Aorta (tissue), 5 donors: ENCODE measurements at regions not wholly inside any gene's neighbourhood (a gene's known extent, or its start where the extent isn't known, plus 50 kb on each side); places are given as distances from the start of the nearest gene placed in this dataset.

Source experiments
- ATAC-seq: fragments of 200-7000 bp; cut with Tn5 transposase; one replicate; pipeline ENCODE4 v1.9.1; 2022; ENCODE audit warnings: moderate library complexity; ENCODE audit not compliant: low FRiP score
- DNase-seq, 2 donors: peaks; one replicate each; pipeline ENCODE4 v3.0.0-alpha.2; 2020
- H3K27ac ChIP-seq, 2 donors: one replicate each; pipeline ENCODE4 v1.5.1; 2013; ENCODE audit warnings: low read length in 2 of 2, mild to moderate bottlenecking in 2 of 2, moderate library complexity in 2 of 2, control low read depth in 1 of 2, inconsistent platforms in 1 of 2, low read depth in 1 of 2
- H3K27me3 ChIP-seq, 2 donors: one replicate each; pipeline ENCODE4 v1.6.1; 2013; ENCODE audit warnings: control low read depth in 1 of 2, low read length in 1 of 2, mild to moderate bottlenecking in 1 of 2, moderate library complexity in 1 of 2; ENCODE audit not compliant: insufficient read depth in 2 of 2, control insufficient read depth in 1 of 2
- H3K36me3 ChIP-seq, 2 donors: one replicate each; pipeline ENCODE4 v1.6.1; 2013; ENCODE audit warnings: control low read depth in 1 of 2, low read length in 1 of 2, mild to moderate bottlenecking in 1 of 2; ENCODE audit not compliant: insufficient read depth in 2 of 2, control insufficient read depth in 1 of 2
- H3K4me1 ChIP-seq, 2 donors: one replicate each; pipeline ENCODE4 v1.6.1; 2013; ENCODE audit warnings: low read length in 2 of 2, control low read depth in 1 of 2, mild to moderate bottlenecking in 1 of 2, moderate library complexity in 1 of 2; ENCODE audit not compliant: insufficient read depth in 2 of 2, control insufficient read depth in 1 of 2
- H3K4me3 ChIP-seq, 2 donors: one replicate each; pipeline ENCODE4 v1.5.1; 2013; ENCODE audit warnings: low read length in 2 of 2, control low read depth in 1 of 2, mild to moderate bottlenecking in 1 of 2
- H3K9me3 ChIP-seq: one replicate; pipeline ENCODE4 v1.6.1; 2013; ENCODE audit warnings: mild to moderate bottlenecking, low read length; ENCODE audit not compliant: control insufficient read depth
- WGBS, 2 donors: extraction: QIAGEN DNeasy Blood & Tissue Kit; methylation state at CpG; one replicate each; pipeline ENCODE4 v1.1.7; 2013; 5-methylcytosine and 5-hydroxymethylcytosine counted together
- intact Hi-C, 2 donors: fragments of 100-400 bp; cut with DNase I; formaldehyde crosslinking; loops; one replicate each; pipeline versions ENCODE4 v1.14.2 to v1.15.0; 2022
- donor health status: healthy with polysubstance abuse.
- donor health status: Bipolar disorder and iron deficiency.
- donor health status: DM: no; HTN: no; CAD: no.
- donor health status: DM: no; HTN: no; CAD: no.
- donor health status: DM: yes; HTN: yes; CAD: no.

- ATAC-seq: no peak
- Histone ChIP-seq H3K27ac (no peak overlapping the region), H3K36me3 (no peaks in the 10 kb centered on the region), H3K9me3 (no peaks in the 10 kb centered on the region), H3K27me3 (no peaks in the 10 kb centered on the region), H3K4me3 (no peak overlapping the region), H3K4me1 (no peaks in the 10 kb centered on the region)
- 92 to 94% methylated on average over 13 of the region's 13 CpGs for WGBS, 2 donors
- intact Hi-C loops: no loop called here
- no peak for DNase-seq
Measured at GRCh38 chr9:93900971-93901861, 53.9 kb downstream of the BARX1 start.

GRCh38 chr9:93900436-93900819 is 54.7 kb downstream of the BARX1 start:
- no peak for ATAC-seq
- 95 to 99% methylated on average over 5 of the region's 5 CpGs for WGBS, 2 donors
- Histone ChIP-seq H3K27me3 (no peaks in the 10 kb centered on the region), H3K9me3 (no peaks in the 10 kb centered on the region), H3K36me3 (no peaks in the 10 kb centered on the region), H3K4me3 (no peak overlapping the region), H3K4me1 (no peaks in the 10 kb centered on the region), H3K27ac (no peak overlapping the region)
- intact Hi-C loops: no loop called here
- no peak for DNase-seq

GRCh38 chr9:93899609-93900435 is 55.3 kb downstream of the BARX1 start:
- Histone ChIP-seq H3K27me3 (no peaks in the 10 kb centered on the region), H3K36me3 (no peaks in the 10 kb centered on the region), H3K27ac (no peak overlapping the region), H3K4me3 (no peak overlapping the region), H3K4me1 (no peaks in the 10 kb centered on the region), H3K9me3 (no peaks in the 10 kb centered on the region)
- WGBS, 2 donors: 94 to 95% methylated on average over 8 of the region's 8 CpGs
- intact Hi-C loops: no loop called here
- ATAC-seq: no peak
- peak in 1 of 2 donors; percentile 59 for DNase-seq

GRCh38 chr9:93898502-93899426 is 56.4 kb downstream of the BARX1 start:
- intact Hi-C loops: no loop called here
- Histone ChIP-seq H3K4me3 (no peak overlapping the region), H3K27me3 (no peaks in the 10 kb centered on the region), H3K9me3 (peaks cover under 1% of the 10 kb centered on the region), H3K36me3 (no peaks in the 10 kb centered on the region), H3K27ac (no peak overlapping the region), H3K4me1 (no peaks in the 10 kb centered on the region)
- WGBS, 2 donors: 73 to 80% methylated on average over 17 of the region's 17 CpGs
- DNase-seq (peak in 1 of 2 donors; percentile 58), ATAC-seq (no peak)

- Histone ChIP-seq H3K27ac (no peak overlapping the region), H3K4me1 (no peaks in the 10 kb centered on the region), H3K4me3 (no peak overlapping the region), H3K9me3 (peaks cover 1% of the 10 kb centered on the region), H3K27me3 (no peaks in the 10 kb centered on the region), H3K36me3 (no peaks in the 10 kb centered on the region)
- WGBS, 2 donors: 84 to 87% methylated on average over 2 of the region's 2 CpGs
- intact Hi-C loops: no loop called here
- DNase-seq (no peak), ATAC-seq (no peak)
Measured at GRCh38 chr9:93898026-93898425, 57.1 kb downstream of the BARX1 start.

- Histone ChIP-seq H3K4me1 (no peaks in the 10 kb centered on the region), H3K27me3 (no peaks in the 10 kb centered on the region), H3K27ac (no peak overlapping the region), H3K36me3 (no peaks in the 10 kb centered on the region), H3K9me3 (peaks cover 1% of the 10 kb centered on the region), H3K4me3 (no peak overlapping the region)
- DNase-seq (no peak), ATAC-seq (no peak)
- 95 to 97% methylated on average over 8 of the region's 8 CpGs for WGBS, 2 donors
- intact Hi-C loops: no loop called here
Measured at GRCh38 chr9:93897075-93897970, 57.8 kb downstream of the BARX1 start.

- WGBS, 2 donors: 91 to 96% methylated on average over 9 of the region's 9 CpGs
- DNase-seq (no peak), ATAC-seq (no peak)
- Histone ChIP-seq H3K27me3 (no peaks in the 10 kb centered on the region), H3K4me1 (no peaks in the 10 kb centered on the region), H3K27ac (no peak overlapping the region), H3K36me3 (no peaks in the 10 kb centered on the region), H3K4me3 (no peak overlapping the region), H3K9me3 (peaks cover 4% of the 10 kb centered on the region)
- intact Hi-C loops: no loop called here
Measured at GRCh38 chr9:93896496-93897033, 58.6 kb downstream of the BARX1 start.
